ENCODE measurements at regions not wholly inside any gene's neighbourhood (a gene's known extent, or its start where the extent isn't known, plus 50 kb on each side); places are given as distances from the start of the nearest gene placed in this dataset.
"Not testable (repeated sequence)": the region's sequence is repeated elsewhere in the genome, so short reads cannot be mapped to it uniquely, and the experiment has no call there.

- intact Hi-C loops (cut with micrococcal nuclease): no loop called here
These were observed 407.2 kb downstream of the KCNRG start for GRCh38 chr13:50422181-50423148.

GRCh38 chr13:50424993-50425392 lies 409.7 kb downstream of the KCNRG start:
- Mint-ChIP-seq H3K4me3 (ENCODE audit: unreplicated experiment) (no peak overlapping the region), H3K9me3 (ENCODE audit: unreplicated experiment) (no peaks in the 10 kb centered on the region), H3K36me3 (ENCODE audit: insufficient read depth, unreplicated experiment) (no peaks in the 10 kb centered on the region), H3K27me3 (ENCODE audit: insufficient read depth, unreplicated experiment) (no peaks in the 10 kb centered on the region), H3K27ac (ENCODE audit: low read depth, unreplicated experiment) (no peak overlapping the region), H3K4me1 (ENCODE audit: insufficient read depth, unreplicated experiment) (peaks cover 10% of the 10 kb centered on the region)
- BruUV-seq (replicated peaks): no TSS peak
- POLR2A ChIA-PET: no interaction called here
- no peak for DNase-seq (ENCODE audit: unreplicated experiment)
- intact Hi-C loops (cut with micrococcal nuclease): no loop called here
- no peak for TF ChIP-seq CTCF (IDR thresholded peaks at IDR 0.05; ENCODE audit: unreplicated experiment)
- CTCF ChIA-PET: no interaction called here

More at GRCh38 chr13:50422181-50423148, 407.2 kb downstream of the KCNRG start:
- CTCF ChIA-PET: interaction anchor here (0.5 to 1.1 kb wide), 3 partner anchors 15 to 237 kb away, joined by 3 to 4 read pairs (median 3); no protein-coding TSS in a partner anchor
- no peak for DNase-seq (ENCODE audit: unreplicated experiment)
- POLR2A ChIA-PET: interaction anchor here (0.5 to 1.6 kb wide), 6 partner anchors 11 to 463 kb away, joined by 3 to 6 read pairs (median 4); no protein-coding TSS in a partner anchor
- no peak for TF ChIP-seq CTCF (IDR thresholded peaks at IDR 0.05; ENCODE audit: unreplicated experiment)
- no peak overlapping the region for H3K27ac Mint-ChIP-seq (ENCODE audit: low read depth, unreplicated experiment)
- H3K4me1 Mint-ChIP-seq (ENCODE audit: insufficient read depth, unreplicated experiment): peaks cover 13% of the 10 kb centered on the region
- H3K36me3 Mint-ChIP-seq (ENCODE audit: insufficient read depth, unreplicated experiment): no peaks in the 10 kb centered on the region
- H3K9me3 Mint-ChIP-seq (ENCODE audit: unreplicated experiment): no peaks in the 10 kb centered on the region
- no TSS peak for BruUV-seq (replicated peaks)
- no peaks in the 10 kb centered on the region for H3K27me3 Mint-ChIP-seq (ENCODE audit: insufficient read depth, unreplicated experiment)
- no peak overlapping the region for H3K4me3 Mint-ChIP-seq (ENCODE audit: unreplicated experiment)

- Mint-ChIP-seq H3K4me1 (ENCODE audit: insufficient read depth, unreplicated experiment) (peaks cover 8% of the 10 kb centered on the region), H3K27ac (ENCODE audit: low read depth, unreplicated experiment) (no peak overlapping the region), H3K9me3 (ENCODE audit: unreplicated experiment) (no peaks in the 10 kb centered on the region), H3K4me3 (ENCODE audit: unreplicated experiment) (no peak overlapping the region), H3K27me3 (ENCODE audit: insufficient read depth, unreplicated experiment) (no peaks in the 10 kb centered on the region), H3K36me3 (ENCODE audit: insufficient read depth, unreplicated experiment) (no peaks in the 10 kb centered on the region)
- intact Hi-C loops (cut with micrococcal nuclease): no loop called here
- TF ChIP-seq CTCF (IDR thresholded peaks at IDR 0.05; ENCODE audit: unreplicated experiment): no peak
- no TSS peak for BruUV-seq (replicated peaks)
- CTCF ChIA-PET: no interaction called here
- no peak for DNase-seq (ENCODE audit: unreplicated experiment)
- POLR2A ChIA-PET: no interaction called here
These were observed 410.5 kb downstream of the KCNRG start for GRCh38 chr13:50425772-50426171.

- intact Hi-C loops (cut with micrococcal nuclease): no loop called here
- POLR2A ChIA-PET: interaction anchor here (1.4 to 1.9 kb wide), 2 partner anchors 8 to 13 kb away, joined by 4 to 5 read pairs; no protein-coding TSS in a partner anchor
- no peak for TF ChIP-seq CTCF (IDR thresholded peaks at IDR 0.05; ENCODE audit: unreplicated experiment)
- BruUV-seq (replicated peaks): no TSS peak
- H3K27me3 Mint-ChIP-seq (ENCODE audit: insufficient read depth, unreplicated experiment): no peaks in the 10 kb centered on the region
- no peak overlapping the region for H3K4me3 Mint-ChIP-seq (ENCODE audit: unreplicated experiment)
- no peaks in the 10 kb centered on the region for H3K4me1 Mint-ChIP-seq (ENCODE audit: insufficient read depth, unreplicated experiment)
- H3K9me3 Mint-ChIP-seq (ENCODE audit: unreplicated experiment): no peaks in the 10 kb centered on the region
- H3K27ac Mint-ChIP-seq (ENCODE audit: low read depth, unreplicated experiment): no peak overlapping the region
- no peaks in the 10 kb centered on the region for H3K36me3 Mint-ChIP-seq (ENCODE audit: insufficient read depth, unreplicated experiment)
- CTCF ChIA-PET: interaction anchor here (0.7 to 1.0 kb wide), 2 partner anchors 10 to 102 kb away, joined by 3 to 4 read pairs; no protein-coding TSS in a partner anchor
- no peak for DNase-seq (ENCODE audit: unreplicated experiment)
These were observed 411.7 kb downstream of the KCNRG start for GRCh38 chr13:50426927-50427326.

- H3K4me1 Mint-ChIP-seq (ENCODE audit: insufficient read depth, unreplicated experiment); H3K27me3 Mint-ChIP-seq (ENCODE audit: insufficient read depth, unreplicated experiment); H3K36me3 Mint-ChIP-seq (ENCODE audit: insufficient read depth, unreplicated experiment); intact Hi-C loops (cut with micrococcal nuclease); H3K27ac Mint-ChIP-seq (ENCODE audit: low read depth, unreplicated experiment); H3K9me3 Mint-ChIP-seq (ENCODE audit: unreplicated experiment); H3K4me3 Mint-ChIP-seq (ENCODE audit: unreplicated experiment); DNase-seq (ENCODE audit: unreplicated experiment); BruUV-seq (replicated peaks): not testable (repeated sequence)
- POLR2A ChIA-PET: interaction anchor here (1.4 to 1.9 kb wide), 2 partner anchors 8 to 12 kb away, joined by 4 to 5 read pairs; no protein-coding TSS in a partner anchor
- CTCF ChIA-PET: interaction anchor here (0.6 to 1.0 kb wide), 3 partner anchors 10 to 166 kb away, joined by 3 to 4 read pairs (median 3); no protein-coding TSS in a partner anchor
These were observed 412.3 kb downstream of the KCNRG start for GRCh38 chr13:50427511-50427910.
